ENCODE measurements at regions not wholly inside any gene's neighbourhood (a gene's known extent, or its start where the extent isn't known, plus 50 kb on each side); places are given as distances from the start of the nearest gene placed in this dataset.
"Not testable (repeated sequence)": the region's sequence is repeated elsewhere in the genome, so short reads cannot be mapped to it uniquely, and the experiment has no call there.

DNA sequence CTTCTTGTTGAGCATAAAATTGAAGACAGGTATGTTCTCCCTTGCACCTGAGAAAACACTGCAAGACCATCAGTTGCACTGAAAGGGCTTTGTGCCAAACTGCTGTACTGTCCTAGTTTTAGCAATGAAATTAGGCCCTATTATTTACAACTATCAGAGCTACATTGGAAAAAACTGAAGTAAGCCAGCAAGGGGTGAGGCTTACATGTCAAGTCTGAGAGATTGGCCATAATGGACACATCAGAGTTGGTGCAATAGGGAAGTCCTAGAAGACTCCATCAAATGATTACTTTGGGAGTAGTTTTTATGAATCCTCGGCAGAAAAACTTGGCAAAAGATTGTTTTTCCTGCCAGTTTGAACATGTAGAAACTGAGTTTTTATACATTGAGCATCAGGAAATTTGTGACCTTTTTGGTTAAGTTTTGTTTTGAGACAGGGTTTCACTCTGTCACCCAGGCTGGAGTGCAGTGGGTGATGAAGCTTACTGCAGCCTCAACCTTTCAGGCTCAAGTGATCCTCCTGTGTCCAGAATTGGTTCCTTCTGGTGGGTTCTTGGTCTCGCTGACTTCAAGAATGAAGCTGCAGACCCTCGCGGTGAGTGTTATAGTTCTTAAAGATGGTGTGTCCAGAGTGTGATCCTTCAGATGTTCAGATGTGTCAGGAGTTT lies 160.1 kb upstream of the BANK1 start:
- Histone ChIP-seq H3K4me2 (ENCODE audit: low read depth, low read length, poor library complexity, severe bottlenecking) (no peak overlapping the region), H3K79me2 (ENCODE audit: insufficient read depth, low read length) (no peaks in the 10 kb centered on the region)
- TF ChIP-seq CTCF (IDR thresholded peaks at IDR 0.05; ENCODE audit: insufficient read depth, low read length, poor library complexity, severe bottlenecking) (no peak), EZH2phosphoT487 (conservative IDR thresholded peaks at IDR 0.05; ENCODE audit: low read length) (no peak)

DNA sequence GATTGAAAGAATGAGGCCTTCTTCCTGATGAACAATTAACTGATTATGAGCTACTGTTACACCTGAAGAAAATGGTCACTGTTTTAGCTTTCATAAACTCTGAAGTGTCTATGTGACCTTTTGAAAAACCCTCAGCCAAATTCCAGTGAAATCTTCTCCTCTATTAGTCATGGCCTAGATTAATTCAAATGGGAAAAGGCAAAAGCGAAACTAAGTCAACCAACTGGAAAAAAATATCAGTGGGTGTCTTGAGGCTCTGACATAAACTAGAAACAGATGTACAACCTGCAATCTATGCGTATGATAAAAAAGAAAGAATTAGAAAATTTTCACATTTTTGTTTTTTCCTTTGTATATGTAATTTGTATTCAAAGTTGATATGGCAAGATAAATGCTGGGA lies 169.4 kb upstream of the BANK1 start:
- Histone ChIP-seq H3K4me2 (ENCODE audit: low read depth, low read length, poor library complexity, severe bottlenecking) (no peak overlapping the region), H3K79me2 (ENCODE audit: insufficient read depth, low read length) (no peaks in the 10 kb centered on the region), H3K9me3 (ENCODE audit: insufficient read depth, low read length) (no peaks in the 10 kb centered on the region), H3K27ac (ENCODE audit: low read depth, low read length) (no peak overlapping the region), H3K4me3 (ENCODE audit: insufficient read depth, low read length, poor library complexity, severe bottlenecking) (no peak overlapping the region), H3F3A (ENCODE audit: insufficient read depth) (no peaks in the 10 kb centered on the region), H2AFZ (ENCODE audit: low read depth, low read length, severe bottlenecking) (no peak overlapping the region), H4K20me1 (ENCODE audit: low read depth, low read length) (no peaks in the 10 kb centered on the region), H3K36me3 (ENCODE audit: low read length) (no peaks in the 10 kb centered on the region), H3K9me2 (replicated peaks; ENCODE audit: insufficient read depth, low read length) (no peaks in the 10 kb centered on the region), H3K9ac (ENCODE audit: low read length) (no peak overlapping the region), H3K27me3 (ENCODE audit: low read length) (no peaks in the 10 kb centered on the region)
- TF ChIP-seq CTCF (IDR thresholded peaks at IDR 0.05; ENCODE audit: insufficient read depth, low read length, poor library complexity, severe bottlenecking) = no peak
- TF ChIP-seq EZH2phosphoT487 (conservative IDR thresholded peaks at IDR 0.05; ENCODE audit: low read length) = no peak

More for the DNA sequence above, 160.1 kb upstream of the BANK1 start:
- Histone ChIP-seq H3K36me3 (ENCODE audit: low read length) (no peaks in the 10 kb centered on the region), H4K20me1 (ENCODE audit: low read depth, low read length) (no peaks in the 10 kb centered on the region), H3K9ac (ENCODE audit: low read length) (no peak overlapping the region), H3K27me3 (ENCODE audit: low read length) (no peaks in the 10 kb centered on the region), H2AFZ (ENCODE audit: low read depth, low read length, severe bottlenecking) (no peak overlapping the region), H3K9me3 (ENCODE audit: insufficient read depth, low read length) (no peaks in the 10 kb centered on the region), H3F3A (ENCODE audit: insufficient read depth) (no peaks in the 10 kb centered on the region), H3K4me3 (ENCODE audit: insufficient read depth, low read length, poor library complexity, severe bottlenecking) (no peak overlapping the region), H3K27ac (ENCODE audit: low read depth, low read length) (no peak overlapping the region), H3K9me2 (replicated peaks; ENCODE audit: insufficient read depth, low read length) (no peaks in the 10 kb centered on the region)

DNA sequence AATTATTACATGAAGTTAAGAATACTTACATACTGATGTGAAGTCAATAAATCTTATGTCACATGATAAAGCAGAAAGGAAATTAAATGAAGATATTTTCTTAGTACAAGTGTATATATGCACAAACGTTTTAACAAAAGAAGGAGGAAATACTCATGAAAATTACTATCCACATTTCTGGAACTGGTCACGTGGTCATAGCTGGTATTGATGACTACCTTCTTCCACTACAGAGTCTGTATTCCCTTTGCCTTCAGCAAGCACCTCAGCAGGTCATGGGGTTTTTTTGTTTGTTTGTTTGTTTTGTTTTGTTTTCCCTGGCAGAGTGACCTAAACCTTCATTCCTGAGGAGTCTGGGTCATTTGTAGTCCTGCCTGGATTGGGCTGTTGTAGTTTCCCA lies 174.9 kb upstream of the BANK1 start:
- TF ChIP-seq CTCF (IDR thresholded peaks at IDR 0.05; ENCODE audit: insufficient read depth, low read length, poor library complexity, severe bottlenecking) (no peak), EZH2phosphoT487 (conservative IDR thresholded peaks at IDR 0.05; ENCODE audit: low read length) (no peak)
- Histone ChIP-seq H3K9me2 (replicated peaks; ENCODE audit: insufficient read depth, low read length) (no peaks in the 10 kb centered on the region), H3K36me3 (ENCODE audit: low read length) (no peaks in the 10 kb centered on the region), H3K79me2 (ENCODE audit: insufficient read depth, low read length) (no peaks in the 10 kb centered on the region), H3K9me3 (ENCODE audit: insufficient read depth, low read length) (no peaks in the 10 kb centered on the region), H3K4me3 (ENCODE audit: insufficient read depth, low read length, poor library complexity, severe bottlenecking) (no peak overlapping the region), H2AFZ (ENCODE audit: low read depth, low read length, severe bottlenecking) (no peak overlapping the region), H3K27ac (ENCODE audit: low read depth, low read length) (no peak overlapping the region), H3F3A (ENCODE audit: insufficient read depth) (no peaks in the 10 kb centered on the region), H3K9ac (ENCODE audit: low read length) (no peak overlapping the region), H3K4me2 (ENCODE audit: low read depth, low read length, poor library complexity, severe bottlenecking) (no peak overlapping the region), H3K27me3 (ENCODE audit: low read length) (no peaks in the 10 kb centered on the region), H4K20me1 (ENCODE audit: low read depth, low read length) (no peaks in the 10 kb centered on the region)

GRCh38 chr4:101606989-101607388 lies 183.5 kb upstream of the BANK1 start:
- H2AFZ ChIP-seq (ENCODE audit: low read depth, low read length, severe bottlenecking); H3K9ac ChIP-seq (ENCODE audit: low read length); H3K27me3 ChIP-seq (ENCODE audit: low read length); H3K9me2 ChIP-seq (replicated peaks; ENCODE audit: insufficient read depth, low read length); H4K20me1 ChIP-seq (ENCODE audit: low read depth, low read length); H3F3A ChIP-seq (ENCODE audit: insufficient read depth); H3K79me2 ChIP-seq (ENCODE audit: insufficient read depth, low read length); H3K4me3 ChIP-seq (ENCODE audit: insufficient read depth, low read length, poor library complexity, severe bottlenecking); H3K9me3 ChIP-seq (ENCODE audit: insufficient read depth, low read length); H3K27ac ChIP-seq (ENCODE audit: low read depth, low read length); H3K36me3 ChIP-seq (ENCODE audit: low read length); H3K4me2 ChIP-seq (ENCODE audit: low read depth, low read length, poor library complexity, severe bottlenecking): not testable (repeated sequence)
